ENCODE measurements at regions not wholly inside any gene's neighbourhood (a gene's known extent, or its start where the extent isn't known, plus 50 kb on each side); places are given as distances from the start of the nearest gene placed in this dataset.

GRCh38 chr21:25362375-25363267 lies 244.7 kb downstream of the MRPL39 start:
- Histone ChIP-seq H3K9me3 (ENCODE audit: control insufficient read depth, insufficient read depth, low read length) (no peaks in the 10 kb centered on the region), H3K56ac (ENCODE audit: extremely low read depth, insufficient read depth, low read length) (no peak overlapping the region), H4K8ac (ENCODE audit: low read depth in 2 of 2, low read length in 2 of 2) (no peak overlapping the region), H4K91ac (ENCODE audit: insufficient read depth, low read depth, low read length) (no peak overlapping the region), H4K20me1 (ENCODE audit: insufficient read depth, low read length) (no peaks in the 10 kb centered on the region), H3K18ac (ENCODE audit: low read depth, low read length) (no peak overlapping the region), H3K4me1 (ENCODE audit: control insufficient read depth, insufficient read depth, low read length) (peaks cover 3% of the 10 kb centered on the region; the same call in 1 of the 2 replicates), H2BK5ac (ENCODE audit: low read depth, low read length, poor library complexity, severe bottlenecking) (no peak overlapping the region), H2BK15ac (ENCODE audit: low read depth, low read length) (no peak overlapping the region), H3K27me3 (ENCODE audit: control insufficient read depth, insufficient read depth, low read length) (no peaks in the 10 kb centered on the region), H2BK120ac (ENCODE audit: low read depth, low read length) (no peak overlapping the region), H2AFZ (replicated peaks; ENCODE audit: low read length, poor library complexity) (no peak overlapping the region), H3K4me3 (ENCODE audit: insufficient read depth, low read depth, low read length) (no peak overlapping the region), H2AK9ac (replicated peaks; ENCODE audit: low read depth, low read length, poor library complexity) (no peak overlapping the region), H2BK20ac (ENCODE audit: low read depth, low read length) (no peak overlapping the region), H3K79me1 (ENCODE audit: low read depth in 1 of 2, low read length in 2 of 2) (no peaks in the 10 kb centered on the region), H3K27ac (ENCODE audit: insufficient read depth, low read length) (no peak overlapping the region), H3K4ac (ENCODE audit: low read depth, low read length) (no peak overlapping the region), H3K4me2 (ENCODE audit: low read depth, low read length) (no peak overlapping the region), H3K9ac (ENCODE audit: low read depth, low read length) (no peak overlapping the region), H4K5ac (ENCODE audit: low read depth, low read length) (no peak overlapping the region), H3K9me1 (ENCODE audit: insufficient read depth, low read length) (no peaks in the 10 kb centered on the region), H3K23ac (ENCODE audit: low read depth, low read length) (no peak overlapping the region), H3K14ac (replicated peaks; ENCODE audit: low read depth, low read length) (no peak overlapping the region), H2AK5ac (ENCODE audit: low read depth, low read length) (no peak overlapping the region), H3K36me3 (ENCODE audit: control insufficient read depth, insufficient read depth, low read length) (no peaks in the 10 kb centered on the region)
- ChIA-PET POLR2A (ENCODE audit: unreplicated experiment) (no interaction called here), CTCF (no interaction called here)
- intact Hi-C loops (cut with micrococcal nuclease) (no loop called here), dilution Hi-C loops (cut with HindIII; ENCODE audit: low sequenced_read_pairs, unreplicated experiment) (no loop called here), in situ Hi-C loops (cut with MboI; ENCODE audit: low sequenced_read_pairs) (no loop called here)
- TF ChIP-seq MAFK (IDR thresholded peaks at IDR 0.05; ENCODE audit: low read depth, low read length) (no peak), MAZ (IDR thresholded peaks at IDR 0.05; ENCODE audit: borderline replicate concordance, low read depth, low read length) (no peak), USF2 (IDR thresholded peaks at IDR 0.05; ENCODE audit: low read depth, low read length) (no peak), RFX5 (IDR thresholded peaks at IDR 0.05; ENCODE audit: low read depth, low read length) (no peak), RAD21 (IDR thresholded peaks at IDR 0.05; ENCODE audit: low read length) (no peak), MXI1 (IDR thresholded peaks at IDR 0.05; ENCODE audit: borderline replicate concordance, low read depth, low read length) (no peak), CTCF (conservative IDR thresholded peaks at IDR 0.05; ENCODE audit: low read depth, low read length) (no peak), SMC3 (IDR thresholded peaks at IDR 0.05; ENCODE audit: low read depth, low read length) (no peak), FOS (IDR thresholded peaks at IDR 0.05; ENCODE audit: low read depth, low read length) (no peak), ELK1 (IDR thresholded peaks at IDR 0.05; ENCODE audit: borderline replicate concordance, low read depth, low read length) (no peak), NFE2L2 (IDR thresholded peaks at IDR 0.05; ENCODE audit: low read depth, low read length) (no peak), BHLHE40 (IDR thresholded peaks at IDR 0.05; ENCODE audit: low read depth, low read length) (no peak), POLR2A (IDR thresholded peaks at IDR 0.05; ENCODE audit: low read depth, low read length) (no peak)
- ATAC-seq (ENCODE audit: low read depth), result no peak
- no peak for DNase-seq
- WGBS, 2 experiments (ENCODE audit: extremely low coverage in 2 of 2, insufficient read length in 1 of 2), result 90% methylated on average over 8 of the region's 15 CpGs; no CpG with 5 or more reads in 1 of the 2 experiments
- no TSS peak for BruUV-seq (replicated peaks)

Data from IMR-90 (cell line).